D721Med (cell line): ENCODE measurements at regions not wholly inside any gene's neighbourhood (a gene's known extent, or its start where the extent isn't known, plus 50 kb on each side); places are given as distances from the start of the nearest gene placed in this dataset.

Experiments used
- DNase-seq: peaks from one replicate; pipeline ENCODE4 v3.0.0; 2011; ENCODE audit warnings: low spot score; ENCODE audit not compliant: insufficient read length
- FAIRE-seq: peaks from 2 replicates; lab custom pipeline; 2011; peaks lifted over from hg19 to GRCh38; lab: Jason Lieb, UNC
- TF ChIP-seq, protein P1 (sequence below): IDR thresholded peaks from 2 replicates; pipeline ENCODE4 v1.5.1; 2012; ENCODE audit warnings: mild to moderate bottlenecking, control low read depth; ENCODE audit not compliant: insufficient read depth; ENCODE audit errors: missing control alignments

DNA sequence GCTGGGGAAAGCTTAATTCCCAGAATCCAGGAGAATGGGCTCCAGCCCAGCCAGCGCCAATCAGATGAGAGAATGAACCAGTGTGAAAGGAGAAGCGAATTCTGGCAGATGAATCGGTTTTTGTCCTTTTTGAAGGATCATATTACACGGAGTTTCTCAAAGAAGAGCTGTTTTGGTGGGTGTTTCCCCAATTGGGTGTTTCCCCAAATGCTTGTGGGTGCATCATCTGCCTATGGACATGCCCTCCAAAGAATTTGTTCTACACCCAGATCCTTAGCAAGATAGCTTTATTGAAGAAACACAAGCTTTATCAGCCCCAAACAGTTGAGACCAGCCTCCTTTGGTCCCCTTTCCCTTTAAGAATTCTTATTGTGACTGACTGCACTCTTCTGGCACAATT, 186.5 kb upstream of the GPR26 start:
- TF ChIP-seq, protein P1, sequence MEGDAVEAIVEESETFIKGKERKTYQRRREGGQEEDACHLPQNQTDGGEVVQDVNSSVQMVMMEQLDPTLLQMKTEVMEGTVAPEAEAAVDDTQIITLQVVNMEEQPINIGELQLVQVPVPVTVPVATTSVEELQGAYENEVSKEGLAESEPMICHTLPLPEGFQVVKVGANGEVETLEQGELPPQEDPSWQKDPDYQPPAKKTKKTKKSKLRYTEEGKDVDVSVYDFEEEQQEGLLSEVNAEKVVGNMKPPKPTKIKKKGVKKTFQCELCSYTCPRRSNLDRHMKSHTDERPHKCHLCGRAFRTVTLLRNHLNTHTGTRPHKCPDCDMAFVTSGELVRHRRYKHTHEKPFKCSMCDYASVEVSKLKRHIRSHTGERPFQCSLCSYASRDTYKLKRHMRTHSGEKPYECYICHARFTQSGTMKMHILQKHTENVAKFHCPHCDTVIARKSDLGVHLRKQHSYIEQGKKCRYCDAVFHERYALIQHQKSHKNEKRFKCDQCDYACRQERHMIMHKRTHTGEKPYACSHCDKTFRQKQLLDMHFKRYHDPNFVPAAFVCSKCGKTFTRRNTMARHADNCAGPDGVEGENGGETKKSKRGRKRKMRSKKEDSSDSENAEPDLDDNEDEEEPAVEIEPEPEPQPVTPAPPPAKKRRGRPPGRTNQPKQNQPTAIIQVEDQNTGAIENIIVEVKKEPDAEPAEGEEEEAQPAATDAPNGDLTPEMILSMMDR: no peak

DNA sequence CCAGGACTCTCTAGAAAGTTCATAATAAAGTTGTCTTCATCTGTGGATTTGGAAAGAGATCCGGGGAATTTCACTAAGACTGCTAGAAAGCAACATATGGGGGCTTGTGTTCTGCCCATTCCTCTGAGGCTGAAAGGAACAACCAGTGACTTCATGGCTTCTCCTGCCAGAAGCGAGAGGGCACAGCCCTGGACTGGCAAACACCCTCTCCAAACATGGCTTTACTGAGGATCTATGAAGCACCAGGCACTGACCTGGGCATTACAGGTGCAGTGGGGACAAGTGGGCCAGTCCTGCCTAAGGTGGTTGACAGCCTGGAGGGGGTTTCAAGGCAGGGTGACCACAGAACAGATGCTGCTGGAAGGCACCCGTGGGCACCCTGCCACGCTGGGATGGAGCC, 185.8 kb upstream of the GPR26 start:
- DNase-seq (no peak), FAIRE-seq (no peak)
- TF ChIP-seq, protein P1: no peak

More for the DNA sequence above, 186.5 kb upstream of the GPR26 start:
- DNase-seq (no peak), FAIRE-seq (no peak)

GRCh38 chr10:123480845-123481244, 185.3 kb upstream of the GPR26 start:
- no peak for FAIRE-seq
- no peak for DNase-seq
- TF ChIP-seq, protein P1: no peak

DNA sequence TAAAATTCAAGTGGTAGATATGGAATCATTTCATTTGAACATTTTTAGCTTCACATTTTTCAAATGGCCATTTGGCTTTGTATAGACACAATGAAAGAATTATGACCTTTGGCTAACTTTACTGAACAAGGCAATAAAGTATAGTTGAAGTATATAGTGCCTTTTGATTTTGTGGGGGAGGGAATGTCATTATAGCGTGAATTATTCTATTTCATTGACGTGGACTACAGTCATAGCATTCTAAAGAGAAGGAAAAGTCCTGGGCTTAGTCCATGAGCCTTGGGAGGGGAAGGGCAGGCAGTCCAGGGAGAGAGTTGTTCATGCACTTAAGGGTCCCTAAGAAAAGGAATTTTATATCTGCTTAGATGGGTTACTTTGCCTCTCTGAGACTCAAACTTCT, 181.4 kb upstream of the GPR26 start:
- no peak for FAIRE-seq
- TF ChIP-seq, protein P1: no peak
- no peak for DNase-seq

DNA sequence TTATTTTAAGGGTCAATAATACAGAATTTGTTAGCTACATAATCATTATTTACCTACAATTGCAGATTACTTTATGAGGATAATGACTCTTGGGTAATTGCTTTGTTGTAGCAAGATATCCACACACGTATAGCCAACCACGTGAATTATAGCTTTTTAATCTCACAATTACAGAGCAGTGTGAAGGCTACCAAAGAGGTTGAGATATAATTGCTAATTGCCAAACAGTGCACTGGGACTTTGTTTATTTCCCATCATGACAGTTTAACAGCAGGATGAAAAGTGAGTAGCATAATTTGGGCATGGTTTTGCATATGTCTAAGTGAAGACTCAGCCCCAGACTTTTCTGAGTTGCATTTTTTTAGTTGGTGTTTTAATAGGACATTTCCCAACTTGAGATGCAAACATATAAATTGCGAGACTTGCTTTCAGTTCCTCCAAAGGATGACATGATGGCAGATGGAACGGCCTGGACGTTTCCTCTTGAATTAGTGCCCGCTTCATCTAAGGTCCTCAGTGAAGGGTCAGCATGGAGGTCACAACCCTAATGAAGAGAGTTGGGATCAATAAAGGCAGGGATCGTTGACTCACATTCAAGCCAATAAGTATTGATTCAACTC, 180.7 kb upstream of the GPR26 start:
- FAIRE-seq (no peak), DNase-seq (no peak)
- TF ChIP-seq, protein P1: no peak

- DNase-seq: no peak
- TF ChIP-seq, protein P1: no peak
- no peak for FAIRE-seq
Measured at GRCh38 chr10:123488436-123488835, 177.7 kb upstream of the GPR26 start.

DNA sequence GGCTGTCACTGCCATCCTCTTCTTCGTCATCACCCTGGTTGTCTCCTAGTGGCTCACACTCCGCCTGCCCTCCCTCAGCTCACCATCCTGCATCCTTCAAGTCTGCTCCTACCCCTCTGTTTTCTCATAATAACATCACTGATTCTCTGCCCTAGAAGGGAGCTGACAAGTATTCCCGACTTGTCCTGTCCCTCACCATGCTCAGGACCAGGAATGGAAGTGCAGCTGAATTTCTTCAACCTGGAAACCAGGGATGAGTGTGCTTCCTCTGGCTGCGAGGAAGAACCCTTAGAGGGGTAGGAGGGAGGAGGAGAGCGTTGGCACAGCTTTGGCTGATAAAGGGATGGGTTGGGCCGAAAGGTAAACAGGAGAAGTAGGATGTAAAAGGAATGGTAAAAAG, 174.8 kb upstream of the GPR26 start:
- no peak for FAIRE-seq

More for the DNA sequence above, 174.8 kb upstream of the GPR26 start:
- no peak for DNase-seq
- TF ChIP-seq, protein P1: no peak
